Neural progenitor cell (in vitro differentiated cells): ENCODE measurements at regions not wholly inside any gene's neighbourhood (a gene's known extent, or its start where the extent isn't known, plus 50 kb on each side); places are given as distances from the start of the nearest gene placed in this dataset.

Experiments
- DNase-seq: peaks from one replicate; pipeline ENCODE4 v3.0.0-alpha.2; 2016; ENCODE audit warnings: low spot score
- H2AFZ ChIP-seq: fragments of 200-600 bp; sonication (generic); replicated peaks from 2 replicates; pipeline ENCODE4 v1.6.1; 2016; ENCODE audit warnings: antibody characterized with exemption
- H3F3A ChIP-seq: fragments of 200-600 bp; sonication (generic); 2 replicates; pipeline ENCODE4 v1.6.1; 2016; ENCODE audit warnings: antibody characterized with exemption, low read depth
- H3K27ac ChIP-seq: fragments of 200-600 bp; sonication (generic); 2 replicates; pipeline ENCODE4 v1.5.1; 2016; ENCODE audit warnings: mild to moderate bottlenecking
- H3K27me3 ChIP-seq: fragments of 200-600 bp; sonication (generic); 2 replicates; pipeline ENCODE4 v1.6.1; 2016; ENCODE audit warnings: mild to moderate bottlenecking, moderate library complexity
- H3K36me3 ChIP-seq: fragments of 200-600 bp; sonication (generic); 2 replicates; pipeline ENCODE4 v1.5.1; 2016
- H3K4me1 ChIP-seq: fragments of 200-600 bp; sonication (generic); 2 replicates; pipeline ENCODE4 v1.6.1; 2016; ENCODE audit warnings: mixed run types
- H3K4me2 ChIP-seq: fragments of 200-600 bp; sonication (generic); 2 replicates; pipeline ENCODE4 v1.6.1; 2016
- H3K4me3 ChIP-seq: fragments of 200-600 bp; sonication (generic); 2 replicates; pipeline ENCODE4 v1.5.1; 2016
- H3K79me2 ChIP-seq: fragments of 200-600 bp; sonication (generic); 2 replicates; pipeline ENCODE4 v1.6.1; 2016; ENCODE audit warnings: low read depth
- H3K9ac ChIP-seq: fragments of 200-600 bp; sonication (generic); 2 replicates; pipeline ENCODE4 v1.6.1; 2016
- H3K9me3 ChIP-seq: fragments of 200-600 bp; sonication (generic); 2 replicates; pipeline ENCODE4 v1.5.1; 2016; ENCODE audit warnings: low read depth
- H4K20me1 ChIP-seq: fragments of 200-600 bp; sonication (generic); 2 replicates; pipeline ENCODE4 v1.6.1; 2016; ENCODE audit warnings: low read depth
- H3K27ac Mint-ChIP-seq: 3 replicates; pipeline ENCODE4 v1.8.0; 2021; ENCODE audit warnings: mixed read lengths
- H3K27me3 Mint-ChIP-seq: 2 replicates; pipeline ENCODE4 v1.8.0; 2022; ENCODE audit warnings: low read depth, mild to moderate bottlenecking, inconsistent platforms, moderate library complexity, mixed read lengths; ENCODE audit not compliant: insufficient read depth
- H3K36me3 Mint-ChIP-seq: 3 replicates; pipeline ENCODE4 v1.8.0; 2021; ENCODE audit warnings: mixed read lengths
- H3K4me1 Mint-ChIP-seq: 3 replicates; pipeline ENCODE4 v1.8.0; 2021; ENCODE audit warnings: mixed read lengths
- H3K4me3 Mint-ChIP-seq: 3 replicates; pipeline ENCODE4 v1.8.0; 2021; ENCODE audit warnings: mild to moderate bottlenecking, moderate library complexity, mixed read lengths
- H3K9me3 Mint-ChIP-seq: 3 replicates; pipeline ENCODE4 v1.8.0; 2020; ENCODE audit warnings: mixed read lengths
- CTCF ChIP-seq: fragments of 200-600 bp; sonication (generic); IDR thresholded peaks from 2 replicates; pipeline ENCODE4 v1.5.1; 2017; ENCODE audit warnings: antibody characterized with exemption, mild to moderate bottlenecking
- EZH2 ChIP-seq: fragments of 200-600 bp; sonication (generic); IDR thresholded peaks from 2 replicates; pipeline ENCODE4 v1.6.1; 2017; ENCODE audit warnings: antibody characterized with exemption, mild to moderate bottlenecking, moderate library complexity
- EZH2phosphoT487 ChIP-seq: fragments of 200-600 bp; sonication (generic); IDR thresholded peaks from 2 replicates; pipeline ENCODE4 v1.6.1; 2017; ENCODE audit warnings: antibody characterized with exemption

- Histone ChIP-seq H3K27ac (no peak overlapping the region), H3K36me3 (no peaks in the 10 kb centered on the region), H3K4me2 (no peak overlapping the region), H3K9ac (no peak overlapping the region), H3K79me2 (no peaks in the 10 kb centered on the region), H3F3A (no peaks in the 10 kb centered on the region), H3K9me3 (no peaks in the 10 kb centered on the region), H3K4me3 (no peak overlapping the region), H3K27me3 (no peaks in the 10 kb centered on the region), H3K4me1 (no peaks in the 10 kb centered on the region), H2AFZ (no peak overlapping the region), H4K20me1 (no peaks in the 10 kb centered on the region)
- Mint-ChIP-seq H3K4me3 (no peak overlapping the region), H3K4me1 (no peaks in the 10 kb centered on the region), H3K27me3 (peaks cover 5% of the 10 kb centered on the region), H3K36me3 (no peaks in the 10 kb centered on the region), H3K27ac (peak overlapping the region; percentile 33), H3K9me3 (no peaks in the 10 kb centered on the region)
- TF ChIP-seq EZH2 (no peak), EZH2phosphoT487 (no peak), CTCF (no peak)
- no peak for DNase-seq
Observed at GRCh38 chr1:21357161-21357560, 66.9 kb upstream of the ECE1 start.

- Mint-ChIP-seq H3K9me3 (no peaks in the 10 kb centered on the region), H3K27me3 (peaks cover 5% of the 10 kb centered on the region), H3K4me1 (no peaks in the 10 kb centered on the region), H3K27ac (peak overlapping the region; percentile 21), H3K4me3 (no peak overlapping the region), H3K36me3 (no peaks in the 10 kb centered on the region)
- H3K79me2 ChIP-seq = no peaks in the 10 kb centered on the region
- no peak overlapping the region for H3K4me2 ChIP-seq
- H3F3A ChIP-seq = no peaks in the 10 kb centered on the region
- no peaks in the 10 kb centered on the region for H4K20me1 ChIP-seq
- no peak overlapping the region for H3K27ac ChIP-seq
- DNase-seq = no peak
- H3K9ac ChIP-seq = no peak overlapping the region
- no peaks in the 10 kb centered on the region for H3K36me3 ChIP-seq
- TF ChIP-seq EZH2 (no peak), EZH2phosphoT487 (no peak), CTCF (no peak)
- peaks cover under 1% of the 10 kb centered on the region for H3K4me1 ChIP-seq
- H3K4me3 ChIP-seq = no peak overlapping the region
- no peaks in the 10 kb centered on the region for H3K9me3 ChIP-seq
- no peak overlapping the region for H2AFZ ChIP-seq
- H3K27me3 ChIP-seq = no peaks in the 10 kb centered on the region
Observed at GRCh38 chr1:21355956-21356355, 65.7 kb upstream of the ECE1 start.

- Histone ChIP-seq H3K4me1 (peaks cover 8% of the 10 kb centered on the region), H3K79me2 (no peaks in the 10 kb centered on the region), H3K36me3 (no peaks in the 10 kb centered on the region), H4K20me1 (no peaks in the 10 kb centered on the region), H2AFZ (no peak overlapping the region), H3K4me3 (no peak overlapping the region), H3K27ac (no peak overlapping the region), H3F3A (peaks cover 4% of the 10 kb centered on the region), H3K9me3 (no peaks in the 10 kb centered on the region), H3K4me2 (no peak overlapping the region), H3K27me3 (peaks cover 3% of the 10 kb centered on the region), H3K9ac (no peak overlapping the region)
- no peak overlapping the region for H3K27ac Mint-ChIP-seq
- DNase-seq = no peak
- no peaks in the 10 kb centered on the region for H3K36me3 Mint-ChIP-seq
- no peaks in the 10 kb centered on the region for H3K9me3 Mint-ChIP-seq
- H3K4me1 Mint-ChIP-seq = peaks cover 11% of the 10 kb centered on the region
- TF ChIP-seq CTCF (no peak), EZH2phosphoT487 (no peak), EZH2 (no peak)
- peaks cover 5% of the 10 kb centered on the region for H3K27me3 Mint-ChIP-seq
- H3K4me3 Mint-ChIP-seq = no peak overlapping the region
Observed at GRCh38 chr1:21352586-21352985, 62.3 kb upstream of the ECE1 start.

- Histone ChIP-seq H3K4me2 (no peak overlapping the region), H4K20me1 (no peaks in the 10 kb centered on the region), H3K4me3 (no peak overlapping the region), H3K9ac (no peak overlapping the region), H3F3A (peaks cover 9% of the 10 kb centered on the region), H3K79me2 (no peaks in the 10 kb centered on the region), H3K27ac (no peak overlapping the region), H2AFZ (no peak overlapping the region), H3K4me1 (peaks cover 12% of the 10 kb centered on the region), H3K27me3 (peaks cover 8% of the 10 kb centered on the region), H3K36me3 (no peaks in the 10 kb centered on the region), H3K9me3 (no peaks in the 10 kb centered on the region)
- H3K9me3 Mint-ChIP-seq = no peaks in the 10 kb centered on the region
- TF ChIP-seq EZH2phosphoT487 (no peak), CTCF (no peak), EZH2 (no peak)
- DNase-seq = no peak
- no peaks in the 10 kb centered on the region for H3K36me3 Mint-ChIP-seq
- H3K4me3 Mint-ChIP-seq = no peak overlapping the region
- no peak overlapping the region for H3K27ac Mint-ChIP-seq
- peaks cover 4% of the 10 kb centered on the region for H3K27me3 Mint-ChIP-seq
- peaks cover 11% of the 10 kb centered on the region for H3K4me1 Mint-ChIP-seq
Observed at GRCh38 chr1:21351901-21352300, 61.6 kb upstream of the ECE1 start.
